Transverse colon (tissue), 3 donors: ENCODE measurements at regions not wholly inside any gene's neighbourhood (a gene's known extent, or its start where the extent isn't known, plus 50 kb on each side); places are given as distances from the start of the nearest gene placed in this dataset.

ENCODE experiments used
- EP300 ChIP-seq: sonication (generic); formaldehyde crosslinking; IDR thresholded peaks from one replicate; pipeline ENCODE4 v1.6.1; 2017; ENCODE audit warnings: antibody characterized with exemption, low read depth
- TF ChIP-seq, protein P1 (sequence below), 5 experiments: fragments of 200-600 bp in 3 of 5; fragments of 450-650 bp in 2 of 5; sonication (generic) in 3 of 5; IDR thresholded peaks; 1 replicate in 2 of 5; 2 replicates in 3 of 5; pipeline ENCODE4 v1.5.1; 2016 to 2017; ENCODE audit warnings: antibody characterized with exemption in 5 of 5, inconsistent platforms in 3 of 5, mild to moderate bottlenecking in 2 of 5, moderate library complexity in 1 of 5

DNA sequence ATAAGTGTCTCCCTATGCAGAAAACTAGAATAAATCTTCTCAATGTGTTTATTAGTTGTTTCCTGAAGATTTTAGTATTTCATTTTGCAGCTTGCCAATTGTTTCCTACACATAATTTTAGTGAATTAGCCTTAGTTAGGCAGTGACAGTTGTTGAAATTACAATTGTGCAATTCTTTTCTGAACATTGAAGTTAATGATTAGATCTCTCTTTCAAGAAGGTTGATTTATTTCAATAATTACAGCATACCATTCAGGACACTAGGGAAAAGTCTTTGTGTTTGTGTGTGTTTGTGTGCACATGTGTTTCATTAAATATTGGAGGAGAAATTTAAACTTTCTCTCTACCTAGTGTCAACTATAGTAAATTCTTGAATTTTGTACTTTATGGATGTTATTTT lies 199.6 kb upstream of the MPDZ start:
- TF ChIP-seq EP300 = no peak
- TF ChIP-seq, protein P1, sequence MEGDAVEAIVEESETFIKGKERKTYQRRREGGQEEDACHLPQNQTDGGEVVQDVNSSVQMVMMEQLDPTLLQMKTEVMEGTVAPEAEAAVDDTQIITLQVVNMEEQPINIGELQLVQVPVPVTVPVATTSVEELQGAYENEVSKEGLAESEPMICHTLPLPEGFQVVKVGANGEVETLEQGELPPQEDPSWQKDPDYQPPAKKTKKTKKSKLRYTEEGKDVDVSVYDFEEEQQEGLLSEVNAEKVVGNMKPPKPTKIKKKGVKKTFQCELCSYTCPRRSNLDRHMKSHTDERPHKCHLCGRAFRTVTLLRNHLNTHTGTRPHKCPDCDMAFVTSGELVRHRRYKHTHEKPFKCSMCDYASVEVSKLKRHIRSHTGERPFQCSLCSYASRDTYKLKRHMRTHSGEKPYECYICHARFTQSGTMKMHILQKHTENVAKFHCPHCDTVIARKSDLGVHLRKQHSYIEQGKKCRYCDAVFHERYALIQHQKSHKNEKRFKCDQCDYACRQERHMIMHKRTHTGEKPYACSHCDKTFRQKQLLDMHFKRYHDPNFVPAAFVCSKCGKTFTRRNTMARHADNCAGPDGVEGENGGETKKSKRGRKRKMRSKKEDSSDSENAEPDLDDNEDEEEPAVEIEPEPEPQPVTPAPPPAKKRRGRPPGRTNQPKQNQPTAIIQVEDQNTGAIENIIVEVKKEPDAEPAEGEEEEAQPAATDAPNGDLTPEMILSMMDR (IDR thresholded peaks at IDR 0.05) = no peak
